ENCODE measurements at regions not wholly inside any gene's neighbourhood (a gene's known extent, or its start where the extent isn't known, plus 50 kb on each side); places are given as distances from the start of the nearest gene placed in this dataset.

DNA sequence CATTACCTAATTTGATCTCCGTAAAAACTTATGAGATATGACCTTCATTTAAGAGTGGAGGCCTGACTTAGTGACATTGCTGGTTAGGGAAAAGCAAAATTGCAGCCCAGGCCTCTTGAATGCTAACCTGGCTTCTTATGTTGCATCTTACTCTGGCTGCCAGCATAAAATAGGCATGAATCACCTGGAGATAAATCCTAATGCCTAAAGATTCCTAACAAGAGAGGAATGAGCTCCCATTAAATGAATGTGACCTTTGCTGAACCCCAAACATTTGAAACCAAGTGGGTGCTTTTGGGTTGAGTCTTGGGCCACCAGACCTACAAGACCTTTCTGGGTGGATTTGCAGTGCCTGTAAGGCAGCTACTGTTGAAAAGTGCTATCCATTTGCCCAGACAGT lies 1145.6 kb upstream of the TENM4 start:
- intact Hi-C loops (cut with micrococcal nuclease): no loop called here

GRCh38 chr11:80584661-80585060 lies 1143.8 kb upstream of the TENM4 start:
- H3F3A ChIP-seq (ENCODE audit: low read length, unreplicated experiment): no peaks in the 10 kb centered on the region
- H3K9me3 ChIP-seq (ENCODE audit: low read length): peaks cover 11% of the 10 kb centered on the region; the same call in 1 of the 2 replicates
- H2AFZ ChIP-seq (ENCODE audit: low read length): no peak overlapping the region
- H3K4me2 ChIP-seq (ENCODE audit: low read length): no peak overlapping the region
- no peaks in the 10 kb centered on the region for H4K20me1 ChIP-seq (ENCODE audit: low read length)
- DNase-seq (no peak), ATAC-seq (no peak)
- BruUV-seq (replicated peaks): no TSS peak
- POLR2A ChIA-PET (ENCODE audit: unreplicated experiment): no interaction called here
- no peak overlapping the region for H3K4me3 ChIP-seq (ENCODE audit: low read length)
- CTCF ChIA-PET: no interaction called here
- H3K79me2 ChIP-seq (ENCODE audit: low read length): no peaks in the 10 kb centered on the region
- no peaks in the 10 kb centered on the region for H3K36me3 ChIP-seq (ENCODE audit: low read depth, low read length)
- H3K9me2 ChIP-seq (replicated peaks; ENCODE audit: low read length): no peaks in the 10 kb centered on the region
- H3K27ac ChIP-seq (ENCODE audit: low read length): no peak overlapping the region
- H3K9ac ChIP-seq (ENCODE audit: low read length): no peak overlapping the region
- H3K27me3 ChIP-seq (ENCODE audit: low read length): no peaks in the 10 kb centered on the region
- intact Hi-C loops (cut with micrococcal nuclease): no loop called here
- peaks cover 16% of the 10 kb centered on the region; the same call in 1 of the 2 replicates for H3K4me1 ChIP-seq (ENCODE audit: insufficient read depth, low read length)
- TF ChIP-seq EZH2phosphoT487 (IDR thresholded peaks at IDR 0.05; ENCODE audit: borderline replicate concordance, low read length) (no peak), EZH2 (IDR thresholded peaks at IDR 0.05; ENCODE audit: low read length, unreplicated experiment) (no peak), CTCF (conservative IDR thresholded peaks at IDR 0.05; ENCODE audit: low read depth, low read length) (no peak)

More for the DNA sequence above, 1145.6 kb upstream of the TENM4 start:
- Histone ChIP-seq H3K27me3 (ENCODE audit: low read length) (no peaks in the 10 kb centered on the region), H3K9ac (ENCODE audit: low read length) (no peak overlapping the region), H3K79me2 (ENCODE audit: low read length) (no peaks in the 10 kb centered on the region), H3K27ac (ENCODE audit: low read length) (no peak overlapping the region), H3F3A (ENCODE audit: low read length, unreplicated experiment) (no peaks in the 10 kb centered on the region), H3K4me2 (ENCODE audit: low read length) (no peak overlapping the region), H2AFZ (ENCODE audit: low read length) (no peak overlapping the region), H3K4me3 (ENCODE audit: low read length) (no peak overlapping the region), H3K9me2 (replicated peaks; ENCODE audit: low read length) (no peaks in the 10 kb centered on the region), H3K36me3 (ENCODE audit: low read depth, low read length) (no peaks in the 10 kb centered on the region), H3K9me3 (ENCODE audit: low read length) (peaks cover 6% of the 10 kb centered on the region; the same call in 1 of the 2 replicates), H4K20me1 (ENCODE audit: low read length) (no peaks in the 10 kb centered on the region), H3K4me1 (ENCODE audit: insufficient read depth, low read length) (peaks cover 16% of the 10 kb centered on the region; the same call in 1 of the 2 replicates)
- ChIA-PET CTCF (no interaction called here), POLR2A (ENCODE audit: unreplicated experiment) (no interaction called here)
- DNase-seq: peak; percentile 23
- TF ChIP-seq CTCF (conservative IDR thresholded peaks at IDR 0.05; ENCODE audit: low read depth, low read length): no peak
- TF ChIP-seq EZH2phosphoT487 (IDR thresholded peaks at IDR 0.05; ENCODE audit: borderline replicate concordance, low read length): no peak
- no peak for TF ChIP-seq EZH2 (IDR thresholded peaks at IDR 0.05; ENCODE audit: low read length, unreplicated experiment)
- BruUV-seq (replicated peaks): no TSS peak
- no peak for ATAC-seq

DNA sequence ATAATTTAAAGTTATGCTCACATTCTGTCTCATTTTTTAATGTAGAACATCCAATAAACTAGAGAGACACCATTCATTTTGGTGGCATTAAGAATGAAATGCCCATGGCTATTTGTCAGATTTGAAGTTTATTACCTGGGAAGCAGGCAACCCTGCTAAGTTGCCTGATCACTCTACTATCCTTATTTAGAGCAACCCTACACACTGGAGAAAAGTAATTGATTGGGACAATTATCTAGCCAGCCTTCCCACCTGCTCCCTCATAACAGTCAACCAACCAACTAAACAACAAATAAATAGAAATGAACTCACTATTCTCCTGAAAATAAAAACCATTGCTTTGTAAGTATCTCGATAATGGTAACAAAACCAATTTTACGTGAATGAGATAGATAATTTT lies 1129.0 kb upstream of the TENM4 start:
- Histone ChIP-seq H3K79me2 (ENCODE audit: low read length) (no peaks in the 10 kb centered on the region), H3K4me2 (ENCODE audit: low read length) (no peak overlapping the region), H3K4me3 (ENCODE audit: low read length) (no peak overlapping the region), H3F3A (ENCODE audit: low read length, unreplicated experiment) (no peaks in the 10 kb centered on the region), H3K4me1 (ENCODE audit: insufficient read depth, low read length) (no peaks in the 10 kb centered on the region), H3K9ac (ENCODE audit: low read length) (no peak overlapping the region), H3K36me3 (ENCODE audit: low read depth, low read length) (no peaks in the 10 kb centered on the region), H3K9me2 (replicated peaks; ENCODE audit: low read length) (no peaks in the 10 kb centered on the region), H2AFZ (ENCODE audit: low read length) (no peak overlapping the region), H3K27me3 (ENCODE audit: low read length) (no peaks in the 10 kb centered on the region), H3K9me3 (ENCODE audit: low read length) (0 out of 2 replicates have a peak, but pooled peaks cover 10% of the 10 kb centered on the region), H4K20me1 (ENCODE audit: low read length) (no peaks in the 10 kb centered on the region), H3K27ac (ENCODE audit: low read length) (no peak overlapping the region)
- ChIA-PET POLR2A (ENCODE audit: unreplicated experiment) (no interaction called here), CTCF (no interaction called here)
- intact Hi-C loops (cut with micrococcal nuclease): no loop called here
- BruUV-seq (replicated peaks): no TSS peak
- no peak for TF ChIP-seq CTCF (conservative IDR thresholded peaks at IDR 0.05; ENCODE audit: low read depth, low read length)
- no peak for TF ChIP-seq EZH2 (IDR thresholded peaks at IDR 0.05; ENCODE audit: low read length, unreplicated experiment)
- DNase-seq (no peak), ATAC-seq (no peak)

Measured in PC-3 (cell line).